ENCODE measurements at regions not wholly inside any gene's neighbourhood (a gene's known extent, or its start where the extent isn't known, plus 50 kb on each side); places are given as distances from the start of the nearest gene placed in this dataset.

- no peak for ATAC-seq
- DNase-seq, result no peak
- Mint-ChIP-seq H3K27ac (no peak overlapping the region), H3K4me1 (no peaks in the 10 kb centered on the region), H3K4me3 (no peak overlapping the region), H3K9me3 (peaks cover 9 to 12% of the 10 kb centered on the region in 2 donors), H3K27me3 (peaks cover 13% of the 10 kb centered on the region)
Observed at GRCh38 chr7:25979605-25980004, 172.4 kb upstream of the NFE2L3 start.

GRCh38 chr7:25982684-25983083 lies 169.3 kb upstream of the NFE2L3 start:
- no peak overlapping the region for H3K27ac Mint-ChIP-seq
- H3K27me3 Mint-ChIP-seq, result peaks cover 26% of the 10 kb centered on the region
- peaks cover 4 to 12% of the 10 kb centered on the region in 2 donors for H3K9me3 Mint-ChIP-seq
- no peak overlapping the region for H3K4me3 Mint-ChIP-seq
- no peaks in the 10 kb centered on the region for H3K4me1 Mint-ChIP-seq
- no peak for ATAC-seq
- DNase-seq, result no peak

DNA sequence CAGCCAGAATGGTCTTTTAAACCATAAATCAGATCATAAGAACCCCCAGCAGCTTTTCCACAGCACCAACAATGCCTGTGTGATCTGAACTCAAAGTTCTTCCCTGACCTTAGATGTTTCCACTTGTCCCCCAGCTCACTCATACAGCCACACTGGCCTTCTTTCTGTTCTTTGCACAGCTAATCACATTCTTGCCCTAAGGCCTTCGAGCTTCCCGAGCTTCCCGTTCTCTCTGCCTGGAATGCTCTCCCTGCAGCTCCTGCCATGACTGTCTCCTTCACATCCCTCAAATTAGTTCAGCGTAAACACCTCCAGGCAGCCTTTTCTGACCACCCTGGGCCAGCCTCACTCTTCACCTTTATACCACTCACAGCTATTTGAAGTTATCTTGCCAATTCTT lies 166.8 kb upstream of the NFE2L3 start:
- ATAC-seq, result no peak
- Mint-ChIP-seq H3K27me3 (peaks cover 39% of the 10 kb centered on the region), H3K27ac (no peak overlapping the region)

GRCh38 chr7:25988640-25989039 lies 163.4 kb upstream of the NFE2L3 start:
- H3K4me1 Mint-ChIP-seq, result no peaks in the 10 kb centered on the region
- ATAC-seq (no peak), DNase-seq (no peak)
- H3K27ac Mint-ChIP-seq, result no peak overlapping the region
- no peak overlapping the region for H3K4me3 Mint-ChIP-seq
- H3K27me3 Mint-ChIP-seq, result peaks cover 34% of the 10 kb centered on the region
- H3K9me3 Mint-ChIP-seq, result no peaks in the 10 kb centered on the region

More for the DNA sequence above, 166.8 kb upstream of the NFE2L3 start:
- no peaks in the 10 kb centered on the region for H3K4me1 Mint-ChIP-seq
- H3K9me3 Mint-ChIP-seq, result peaks cover 0 to 12% of the 10 kb centered on the region in 2 donors
- no peak for DNase-seq
- H3K4me3 Mint-ChIP-seq, result no peak overlapping the region

DNA sequence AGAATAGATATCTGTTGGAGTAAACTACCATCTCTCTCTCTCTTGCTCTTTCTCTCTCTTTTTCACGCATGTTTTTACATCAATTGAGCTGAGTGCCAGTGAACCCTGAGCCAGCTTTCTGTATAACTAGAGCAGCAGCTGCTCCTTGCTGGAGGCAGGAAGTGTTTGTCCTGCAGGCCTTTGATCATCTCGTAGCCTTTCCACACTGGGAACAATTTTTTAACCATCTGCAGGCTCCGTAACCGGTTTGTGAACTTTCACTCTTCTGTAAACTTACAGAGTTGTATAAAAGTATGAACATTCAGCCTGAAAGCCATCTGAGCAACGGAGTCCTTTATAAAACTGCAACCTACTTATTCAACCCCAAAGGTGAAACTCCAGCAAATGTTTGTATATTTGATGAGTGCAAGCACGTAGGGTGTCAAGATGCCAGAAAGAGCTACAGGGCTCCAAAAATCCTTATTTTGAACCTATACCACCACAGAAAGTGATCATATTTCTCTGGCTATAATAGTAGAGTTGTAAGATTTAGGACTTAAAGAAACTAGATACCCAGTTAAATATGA lies 162.8 kb upstream of the NFE2L3 start:
- DNase-seq (no peak), ATAC-seq (no peak)
- Mint-ChIP-seq H3K4me3 (no peak overlapping the region), H3K27me3 (peaks cover 34% of the 10 kb centered on the region), H3K27ac (no peak overlapping the region), H3K9me3 (no peaks in the 10 kb centered on the region), H3K4me1 (no peaks in the 10 kb centered on the region)

- no peak for ATAC-seq
- peaks cover 44% of the 10 kb centered on the region for H3K27me3 Mint-ChIP-seq
- DNase-seq, result no peak
- H3K4me1 Mint-ChIP-seq, result no peaks in the 10 kb centered on the region
- H3K9me3 Mint-ChIP-seq, result no peaks in the 10 kb centered on the region
- H3K27ac Mint-ChIP-seq, result peak overlapping the region in 1 of 2 donors; percentile 55
- H3K4me3 Mint-ChIP-seq, result no peak overlapping the region
Observed at GRCh38 chr7:25994433-25994994, 157.5 kb upstream of the NFE2L3 start.

DNA sequence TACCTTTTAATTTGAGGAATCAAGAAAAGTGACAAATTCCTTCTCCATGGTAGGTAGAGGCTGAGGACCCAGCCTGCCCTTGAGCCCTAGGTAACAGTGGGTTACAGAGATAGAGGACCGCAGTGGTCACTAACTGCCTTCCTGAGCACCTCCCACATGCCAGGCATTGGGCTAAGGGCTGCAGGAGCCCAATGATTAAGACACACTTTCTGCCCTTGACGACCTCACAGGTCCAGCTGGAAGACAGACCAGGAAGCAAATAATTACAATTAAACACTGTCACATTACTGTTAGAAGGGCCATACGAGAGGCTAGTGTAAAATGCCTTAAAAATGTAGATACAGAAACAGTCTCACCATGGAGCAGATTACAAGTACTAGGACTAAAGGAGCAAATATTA lies 156.8 kb upstream of the NFE2L3 start:
- ATAC-seq (no peak), DNase-seq (no peak)
- H3K4me1 Mint-ChIP-seq, result no peaks in the 10 kb centered on the region
- no peak overlapping the region for H3K4me3 Mint-ChIP-seq
- H3K9me3 Mint-ChIP-seq, result no peaks in the 10 kb centered on the region
- peaks cover 39% of the 10 kb centered on the region for H3K27me3 Mint-ChIP-seq
- H3K27ac Mint-ChIP-seq, result no peak overlapping the region

DNA sequence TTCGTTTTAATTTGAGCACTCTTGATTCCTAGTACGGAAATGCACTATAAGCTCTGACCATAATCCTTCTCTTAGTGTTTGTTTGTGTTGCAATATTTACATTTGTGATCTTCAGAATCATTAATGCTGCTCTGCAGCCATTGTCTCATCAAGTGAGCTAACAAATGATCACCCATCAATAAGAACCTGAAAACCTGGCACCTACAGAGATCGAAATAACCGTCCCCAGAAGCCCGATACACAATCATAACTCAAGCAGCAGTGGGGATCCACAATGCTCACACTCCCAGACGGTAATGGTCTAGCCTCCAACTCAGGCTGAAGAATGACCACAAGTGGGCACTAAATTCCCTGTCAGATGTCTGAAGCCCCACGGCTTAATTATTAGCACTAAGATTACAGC lies 156.0 kb upstream of the NFE2L3 start:
- Mint-ChIP-seq H3K27ac (no peak overlapping the region), H3K9me3 (no peaks in the 10 kb centered on the region), H3K4me3 (no peak overlapping the region), H3K27me3 (peaks cover 36% of the 10 kb centered on the region), H3K4me1 (no peaks in the 10 kb centered on the region)
- DNase-seq (no peak), ATAC-seq (no peak)

GRCh38 chr7:25998499-25998898 lies 153.5 kb upstream of the NFE2L3 start:
- DNase-seq, result no peak
- no peak for ATAC-seq
- Mint-ChIP-seq H3K9me3 (no peaks in the 10 kb centered on the region), H3K27ac (no peak overlapping the region), H3K4me1 (no peaks in the 10 kb centered on the region), H3K27me3 (peaks cover 52% of the 10 kb centered on the region), H3K4me3 (no peak overlapping the region)

DNA sequence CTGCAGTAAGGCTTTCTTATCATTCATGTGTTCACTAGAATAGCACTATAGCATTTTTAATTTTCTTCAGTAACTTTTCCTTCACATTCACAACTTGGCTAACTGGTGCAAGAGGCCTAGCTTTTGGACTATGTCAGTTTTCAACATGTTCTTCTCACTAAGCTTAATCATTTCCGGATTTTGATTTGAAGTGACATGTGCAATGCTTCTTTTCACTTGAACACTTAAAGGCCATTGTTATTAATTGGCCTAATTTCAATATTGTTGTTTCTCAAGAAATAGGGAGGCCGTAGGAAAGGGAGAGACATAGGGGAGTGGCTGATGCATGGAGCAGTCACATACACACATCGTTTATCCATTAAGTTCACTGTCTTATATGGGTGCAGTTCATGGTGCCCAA lies 151.2 kb upstream of the NFE2L3 start:
- Mint-ChIP-seq H3K4me3 (no peak overlapping the region), H3K9me3 (no peaks in the 10 kb centered on the region)

GRCh38 chr7:26001662-26002244 lies 150.2 kb upstream of the NFE2L3 start:
- ATAC-seq (no peak), DNase-seq (no peak)
- Mint-ChIP-seq H3K27me3 (peaks cover 41% of the 10 kb centered on the region), H3K27ac (no peak overlapping the region), H3K4me3 (no peak overlapping the region), H3K4me1 (no peaks in the 10 kb centered on the region), H3K9me3 (no peaks in the 10 kb centered on the region)

More for the DNA sequence above, 151.2 kb upstream of the NFE2L3 start:
- ATAC-seq, result no peak
- Mint-ChIP-seq H3K4me1 (no peaks in the 10 kb centered on the region), H3K27me3 (peaks cover 44% of the 10 kb centered on the region), H3K27ac (no peak overlapping the region)
- DNase-seq, result no peak

GRCh38 chr7:26005683-26006410 lies 146.2 kb upstream of the NFE2L3 start:
- ATAC-seq, result no peak
- no peak overlapping the region for H3K4me3 Mint-ChIP-seq
- H3K4me1 Mint-ChIP-seq, result no peaks in the 10 kb centered on the region
- H3K9me3 Mint-ChIP-seq, result no peaks in the 10 kb centered on the region
- H3K27me3 Mint-ChIP-seq, result peaks cover 27% of the 10 kb centered on the region
- no peak for DNase-seq
- no peak overlapping the region for H3K27ac Mint-ChIP-seq

DNA sequence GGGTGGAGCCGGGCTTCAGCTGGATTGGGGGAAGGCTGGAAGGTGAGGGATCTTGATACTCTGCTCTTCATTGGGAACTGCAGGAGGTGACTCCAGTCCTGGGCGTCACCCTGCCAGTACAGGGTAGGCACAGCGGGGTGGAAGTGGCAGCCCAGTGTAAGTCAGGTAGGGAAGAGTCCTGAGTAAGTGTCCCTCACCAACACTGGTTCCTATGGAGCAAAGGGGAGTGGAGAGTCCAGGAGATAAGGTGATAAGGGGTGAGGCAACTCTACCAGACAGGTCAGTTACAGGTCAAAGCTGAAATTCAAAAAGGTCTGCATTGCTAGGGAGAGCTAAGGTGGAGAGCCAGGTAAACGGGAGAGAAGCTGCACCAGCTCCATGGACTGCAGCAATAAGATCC lies 145.6 kb upstream of the NFE2L3 start:
- Mint-ChIP-seq H3K9me3 (no peaks in the 10 kb centered on the region), H3K27me3 (peaks cover 27% of the 10 kb centered on the region), H3K4me1 (no peaks in the 10 kb centered on the region), H3K27ac (no peak overlapping the region), H3K4me3 (no peak overlapping the region)
- no peak for DNase-seq
- peak; percentile 45 for ATAC-seq

GRCh38 chr7:26007510-26007909 lies 144.5 kb upstream of the NFE2L3 start:
- DNase-seq (no peak), ATAC-seq (no peak)
- no peaks in the 10 kb centered on the region for H3K4me1 Mint-ChIP-seq
- no peak overlapping the region for H3K4me3 Mint-ChIP-seq
- H3K9me3 Mint-ChIP-seq, result no peaks in the 10 kb centered on the region
- peaks cover 18% of the 10 kb centered on the region for H3K27me3 Mint-ChIP-seq
- no peak overlapping the region for H3K27ac Mint-ChIP-seq

- ATAC-seq (no peak), DNase-seq (no peak)
- Mint-ChIP-seq H3K4me1 (no peaks in the 10 kb centered on the region), H3K9me3 (no peaks in the 10 kb centered on the region), H3K27me3 (peaks cover 11% of the 10 kb centered on the region), H3K4me3 (no peak overlapping the region), H3K27ac (no peak overlapping the region)
Observed at GRCh38 chr7:26008428-26008827, 143.6 kb upstream of the NFE2L3 start.

- ATAC-seq (no peak), DNase-seq (no peak)
- no peak overlapping the region for H3K4me3 Mint-ChIP-seq
- no peak overlapping the region for H3K27ac Mint-ChIP-seq
- peaks cover 10% of the 10 kb centered on the region for H3K27me3 Mint-ChIP-seq
- peaks cover 0 to 8% of the 10 kb centered on the region in 2 donors for H3K9me3 Mint-ChIP-seq
- no peaks in the 10 kb centered on the region for H3K4me1 Mint-ChIP-seq
Observed at GRCh38 chr7:26011039-26011696, 140.8 kb upstream of the NFE2L3 start.
